HepG2 (cell line): ENCODE measurements at regions not wholly inside any gene's neighbourhood (a gene's known extent, or its start where the extent isn't known, plus 50 kb on each side); places are given as distances from the start of the nearest gene placed in this dataset.

ENCODE experiments used
- ATAC-seq: fragments of 200-7000 bp; cut with Tn5 transposase; 3 replicates; pipeline ENCODE4 v1.9.1; 2020; ENCODE audit warnings: mild to moderate bottlenecking, moderate library complexity
- BruUV-seq: library from RNA; stranded (reverse); fragments of 400-500 nt; replicated peaks from 2 replicates; lab custom pipeline; 2021; lab: Mats Ljungman, UMichigan
- CTCF ChIA-PET: fragments of 300-600 bp; formaldehyde crosslinking; extraction: SDS; loops from one replicate; lab custom pipeline; 2021; ENCODE audit warnings: low total read pairs, inconsistent platforms, low intra/inter-chr PET ratio; lab: Yijun Ruan, JAX
- POLR2A ChIA-PET: fragments of 350-600 bp; sonication (Branson Sonifier 250); formaldehyde crosslinking; loops from one replicate; lab custom pipeline; 2020; ENCODE audit warnings: antibody characterized with exemption, inconsistent platforms; lab: Yijun Ruan, JAX
- DNase-seq: peaks from one replicate; pipeline ENCODE4 v3.0.0-alpha.2; 2015; ENCODE audit warnings: low spot score
- FAIRE-seq: peaks from 3 replicates; lab custom pipeline; 2011; peaks lifted over from hg19 to GRCh38; lab: Jason Lieb, UNC
- H2AFZ ChIP-seq: one replicate; pipeline ENCODE4 v1.6.1; 2011; ENCODE audit warnings: low read length, inconsistent platforms
- H3K27ac ChIP-seq: fragments of 300-600 bp; 3 replicates; pipeline ENCODE4 v1.8.0; 2011; ENCODE audit warnings: mixed run types, mild to moderate bottlenecking, mixed read lengths, low read length, inconsistent platforms; ENCODE audit not compliant: insufficient read depth; ENCODE audit errors: extremely low read length
- H3K27me3 ChIP-seq, 2 experiments: fragments of 200-600 bp in 1 of 2; 2 replicates in 1 of 2; 3 replicates in 1 of 2; pipeline versions ENCODE4 v1.6.0 to v1.8.0; 2011; ENCODE audit warnings: low read length in 2 of 2, mild to moderate bottlenecking in 2 of 2, moderate library complexity in 2 of 2, inconsistent platforms in 1 of 2; ENCODE audit not compliant: insufficient read depth in 2 of 2, control insufficient read depth in 1 of 2
- H3K36me3 ChIP-seq, 2 experiments: fragments of 200-600 bp in 1 of 2; replicated peaks in 1 of 2; 2 replicates in 1 of 2; 3 replicates in 1 of 2; pipeline versions ENCODE4 v1.5.1 to v1.8.0; 2011; ENCODE audit warnings: low read length in 2 of 2, inconsistent platforms in 1 of 2; ENCODE audit not compliant: insufficient read depth in 2 of 2, control insufficient read depth in 1 of 2
- H3K4me1 ChIP-seq: 2 replicates; pipeline ENCODE4 v1.5.1; 2012; ENCODE audit warnings: low read length, inconsistent platforms; ENCODE audit not compliant: insufficient read depth
- H3K4me2 ChIP-seq: 2 replicates; pipeline ENCODE4 v1.6.0; 2011; ENCODE audit warnings: low read depth, low read length, inconsistent platforms
- H3K4me3 ChIP-seq, 3 experiments: fragments of 200-600 bp in 1 of 3; sonication (generic), shearing (Covaris generic) in 1 of 3; replicated peaks in 1 of 3; 2 replicates each; pipeline ENCODE4 v1.5.1; 2011 to 2016; ENCODE audit warnings: low read length in 3 of 3, inconsistent platforms in 2 of 3, low read depth in 2 of 3, mild to moderate bottlenecking in 2 of 3, control low read depth in 1 of 3, mixed read lengths in 1 of 3; ENCODE audit not compliant: insufficient read depth in 1 of 3
- H3K79me2 ChIP-seq: one replicate; pipeline ENCODE4 v1.6.1; 2011; ENCODE audit warnings: low read length, inconsistent platforms; ENCODE audit not compliant: insufficient read depth
- H3K9ac ChIP-seq: 2 replicates; pipeline ENCODE4 v1.6.0; 2011; ENCODE audit warnings: mild to moderate bottlenecking, low read depth, low read length, inconsistent platforms; ENCODE audit not compliant: insufficient read depth
- H3K9me3 ChIP-seq: 2 replicates; pipeline ENCODE4 v1.5.1; 2012; ENCODE audit warnings: mild to moderate bottlenecking, low read length
- H4K20me1 ChIP-seq: 2 replicates; pipeline ENCODE4 v1.6.0; 2011; ENCODE audit warnings: inconsistent platforms, mild to moderate bottlenecking, low read length, moderate library complexity; ENCODE audit not compliant: insufficient read depth
- IRX3 ChIP-seq: sonication (generic); formaldehyde crosslinking; IDR thresholded peaks from 2 replicates; pipeline ENCODE4 v1.8.1; 2023; ENCODE audit warnings: mild to moderate bottlenecking, low read depth, missing genetic modification reagents, borderline replicate concordance
- MZF1 ChIP-seq: sonication (generic); formaldehyde crosslinking; IDR thresholded peaks from 2 replicates; pipeline ENCODE4 v1.8.1; 2023; ENCODE audit warnings: mild to moderate bottlenecking, missing genetic modification reagents, borderline replicate concordance
- POLR2G ChIP-seq: fragments of 200-400 bp; formaldehyde crosslinking; IDR thresholded peaks from 2 replicates; pipeline ENCODE4 v1.6.1; 2018; ENCODE audit warnings: mild to moderate bottlenecking, low read depth, low read length, moderate library complexity
- ZBTB14 ChIP-seq: sonication (generic); formaldehyde crosslinking; IDR thresholded peaks from 2 replicates; pipeline ENCODE4 v1.4.0; 2020; ENCODE audit warnings: missing genetic modification reagents
- ZNF550 ChIP-seq: sonication (generic); formaldehyde crosslinking; IDR thresholded peaks from 2 replicates; pipeline ENCODE4 v1.4.0; 2020; ENCODE audit warnings: mild to moderate bottlenecking, missing genetic modification reagents, borderline replicate concordance
- ZNF687 ChIP-seq: sonication (generic); formaldehyde crosslinking; IDR thresholded peaks from 2 replicates; pipeline ENCODE4 v1.5.1; 2020; ENCODE audit warnings: mild to moderate bottlenecking, missing genetic modification reagents, moderate library complexity
- ZNF850 ChIP-seq: sonication (generic); formaldehyde crosslinking; conservative IDR thresholded peaks from 2 replicates; pipeline ENCODE4 v1.9.0; 2021; ENCODE audit warnings: mild to moderate bottlenecking, missing genetic modification reagents
- ZSCAN30 ChIP-seq: sonication (generic); formaldehyde crosslinking; IDR thresholded peaks from 2 replicates; pipeline ENCODE4 v1.5.0; 2020; ENCODE audit warnings: mild to moderate bottlenecking, missing genetic modification reagents
- WGBS: methylation state at CpG from one replicate; pipeline ENCODE4 v1.1.6; 2017; ENCODE audit warnings: low lambda C conversion rate; 5-methylcytosine and 5-hydroxymethylcytosine counted together
- in situ Hi-C: cut with HindIII; loops from 2 replicates; pipeline ENCODE4 v1.10.0; 2017; ENCODE audit warnings: low pct_unique_long_range_greater_than_20kb; ENCODE audit not compliant: extremely low pct_ligation_motif_present
- intact Hi-C: fragments of 100-400 bp; cut with micrococcal nuclease; formaldehyde crosslinking; loops from one replicate; pipeline ENCODE4 v1.10.0; 2022; ENCODE audit not compliant: unreplicated experiment
- TF ChIP-seq, protein P1 (sequence below): IDR thresholded peaks from 2 replicates; pipeline ENCODE4 v1.6.1; 2016; ENCODE audit warnings: mild to moderate bottlenecking

DNA sequence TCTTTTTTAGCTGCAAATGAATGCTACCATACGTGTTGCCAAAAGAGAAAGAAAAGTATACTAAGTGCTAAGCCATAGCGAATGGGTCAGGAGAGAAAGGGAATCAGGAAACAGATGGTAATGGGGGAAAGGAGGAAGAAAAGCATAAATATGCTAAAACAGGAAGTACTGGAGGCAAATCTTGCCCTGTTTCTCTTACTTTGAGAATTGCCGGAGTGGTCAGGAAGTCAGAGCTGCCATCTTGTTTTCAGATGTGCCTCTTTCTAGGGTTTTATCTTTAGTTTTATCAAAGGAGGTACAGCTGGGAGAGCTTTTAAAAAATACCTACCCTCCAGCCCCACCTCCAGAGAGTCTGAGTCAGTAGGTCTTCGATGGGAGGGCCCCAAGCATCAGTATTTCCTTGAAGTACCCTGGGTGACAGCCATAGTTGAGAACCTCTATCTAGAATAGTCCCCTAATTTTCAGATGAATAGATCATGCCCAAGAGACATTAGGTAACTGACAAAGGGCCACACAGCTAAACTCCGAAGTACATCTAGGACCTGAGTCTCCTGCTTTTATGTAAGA, 193.3 kb downstream of the CLIC5 start (continued):
- TF ChIP-seq MZF1 (CRISPR knock-in tag) (no peak), ZSCAN30 (no peak), ZNF550 (no peak)

GRCh38 chr6:45818655-45819054, 197.0 kb downstream of the CLIC5 start:
- H3K9me3 ChIP-seq, result no peaks in the 10 kb centered on the region
- H4K20me1 ChIP-seq, result no peaks in the 10 kb centered on the region
- 0 out of 5 replicates have a peak, but pooled peaks cover 0 to 8% of the 10 kb centered on the region in 2 experiments for H3K27me3 ChIP-seq
- no peak for FAIRE-seq
- ChIA-PET CTCF (no interaction called here), POLR2A (no interaction called here)
- H3K79me2 ChIP-seq, result no peaks in the 10 kb centered on the region
- in situ Hi-C loops (no loop called here), intact Hi-C loops (no loop called here)
- no peaks in the 10 kb centered on the region for H3K36me3 ChIP-seq
- no peak overlapping the region for H3K4me2 ChIP-seq
- no peak overlapping the region for H2AFZ ChIP-seq
- H3K4me3 ChIP-seq, result no peak overlapping the region
- H3K27ac ChIP-seq, result no peak overlapping the region
- no peak for ATAC-seq
- 26% methylated on average over 4 of the region's 4 CpGs for WGBS
- DNase-seq, result no peak
- no peak overlapping the region for H3K9ac ChIP-seq
- TF ChIP-seq ZBTB14 (no peak), ZNF850 (CRISPR knock-in tag) (no peak), POLR2G (no peak), ZNF687 (CRISPR knock-in tag) (no peak), IRX3 (CRISPR knock-in tag) (no peak)
- TF ChIP-seq, protein P1, sequence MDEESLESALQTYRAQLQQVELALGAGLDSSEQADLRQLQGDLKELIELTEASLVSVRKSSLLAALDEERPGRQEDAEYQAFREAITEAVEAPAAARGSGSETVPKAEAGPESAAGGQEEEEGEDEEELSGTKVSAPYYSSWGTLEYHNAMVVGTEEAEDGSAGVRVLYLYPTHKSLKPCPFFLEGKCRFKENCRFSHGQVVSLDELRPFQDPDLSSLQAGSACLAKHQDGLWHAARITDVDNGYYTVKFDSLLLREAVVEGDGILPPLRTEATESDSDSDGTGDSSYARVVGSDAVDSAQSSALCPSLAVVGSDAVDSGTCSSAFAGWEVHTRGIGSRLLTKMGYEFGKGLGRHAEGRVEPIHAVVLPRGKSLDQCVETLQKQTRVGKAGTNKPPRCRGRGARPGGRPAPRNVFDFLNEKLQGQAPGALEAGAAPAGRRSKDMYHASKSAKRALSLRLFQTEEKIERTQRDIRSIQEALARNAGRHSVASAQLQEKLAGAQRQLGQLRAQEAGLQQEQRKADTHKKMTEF (CRISPR knock-in tag), result no peak
- H3K4me1 ChIP-seq, result no peaks in the 10 kb centered on the region
- BruUV-seq, result no TSS peak
